GM03348 (cell line): ENCODE measurements at regions not wholly inside any gene's neighbourhood (a gene's known extent, or its start where the extent isn't known, plus 50 kb on each side); places are given as distances from the start of the nearest gene placed in this dataset.

Experiments
- DNase-seq: peaks from one replicate; pipeline ENCODE4 v3.0.0; 2012; ENCODE audit warnings: low spot score

GRCh38 chr2:188142636-188143295 is 148.9 kb upstream of the GULP1 start:
- DNase-seq: peak; percentile 58

GRCh38 chr2:188145885-188146284 is 145.8 kb upstream of the GULP1 start:
- DNase-seq: no peak

- no peak for DNase-seq
Measured at GRCh38 chr2:188146888-188147287, 144.8 kb upstream of the GULP1 start.

- DNase-seq: no peak
Measured at GRCh38 chr2:188151670-188152069, 140.0 kb upstream of the GULP1 start.

- peak; percentile 23 for DNase-seq
Measured at GRCh38 chr2:188158337-188159100, 133.2 kb upstream of the GULP1 start.

GRCh38 chr2:188159484-188159883 is 132.2 kb upstream of the GULP1 start:
- DNase-seq: no peak

GRCh38 chr2:188170356-188170755 is 121.3 kb upstream of the GULP1 start:
- DNase-seq: no peak

- peak; percentile 8 for DNase-seq
Measured at GRCh38 chr2:188176620-188177019, 115.1 kb upstream of the GULP1 start.

- DNase-seq: no peak
Measured at GRCh38 chr2:188181067-188181838, 110.4 kb upstream of the GULP1 start.

- no peak for DNase-seq
Measured at GRCh38 chr2:188181884-188182283, 109.8 kb upstream of the GULP1 start.

GRCh38 chr2:188187726-188188125 is 103.9 kb upstream of the GULP1 start:
- DNase-seq: no peak

- no peak for DNase-seq
Measured at GRCh38 chr2:188189356-188189755, 102.3 kb upstream of the GULP1 start.

- DNase-seq: no peak
Measured at GRCh38 chr2:188193230-188193629, 98.4 kb upstream of the GULP1 start.

- DNase-seq: peak; percentile 19
Measured at GRCh38 chr2:188196343-188197008, 95.2 kb upstream of the GULP1 start.

GRCh38 chr2:188199716-188200128 is 92.0 kb upstream of the GULP1 start:
- peak; percentile 87 for DNase-seq

GRCh38 chr2:188201639-188202038 is 90.0 kb upstream of the GULP1 start:
- DNase-seq: no peak

- DNase-seq: no peak
Measured at GRCh38 chr2:188202777-188203176, 88.9 kb upstream of the GULP1 start.

GRCh38 chr2:188203776-188204175 is 87.9 kb upstream of the GULP1 start:
- DNase-seq: no peak

- no peak for DNase-seq
Measured at GRCh38 chr2:188204824-188205223, 86.8 kb upstream of the GULP1 start.

GRCh38 chr2:188207554-188207953 is 84.1 kb upstream of the GULP1 start:
- DNase-seq: no peak

- no peak for DNase-seq
Measured at GRCh38 chr2:188209218-188209617, 82.5 kb upstream of the GULP1 start.

GRCh38 chr2:188217264-188217663 is 74.4 kb upstream of the GULP1 start:
- DNase-seq: no peak
